ENCODE measurements at regions not wholly inside any gene's neighbourhood (a gene's known extent, or its start where the extent isn't known, plus 50 kb on each side); places are given as distances from the start of the nearest gene placed in this dataset.

- Histone ChIP-seq H3K27me3 (ENCODE audit: control insufficient read depth, insufficient read depth, low read length) (no peaks in the 10 kb centered on the region), H3K27ac (ENCODE audit: low read length) (no peak overlapping the region), H3K36me3 (ENCODE audit: control insufficient read depth, insufficient read depth, low read length) (no peaks in the 10 kb centered on the region), H3K4me3 (ENCODE audit: low read length) (no peak overlapping the region), H3K4me1 (ENCODE audit: control insufficient read depth, insufficient read depth, low read length) (no peaks in the 10 kb centered on the region), H3K9me3 (ENCODE audit: control insufficient read depth, insufficient read depth, low read length) (no peaks in the 10 kb centered on the region)
- no peak for ATAC-seq
- H3K4me3 Mint-ChIP-seq: no peak overlapping the region
- H3K9me3 Mint-ChIP-seq: no peaks in the 10 kb centered on the region
- no peaks in the 10 kb centered on the region for H3K4me1 Mint-ChIP-seq
- intact Hi-C loops (cut with micrococcal nuclease): no loop called here
- no peak overlapping the region for H3K27ac Mint-ChIP-seq
- TF ChIP-seq CTCF (IDR thresholded peaks at IDR 0.05): no peak
- DNase-seq: no peak
- WGBS (ENCODE audit: insufficient coverage): 12% methylated on average over 9 of the region's 9 CpGs
- H3K36me3 Mint-ChIP-seq: no peaks in the 10 kb centered on the region
- H3K27me3 Mint-ChIP-seq (ENCODE audit: low read depth in 2 of 2): peaks cover 15 to 48% of the 10 kb centered on the region in 2 donors
Measured at GRCh38 chr5:10876006-10876744, 115.1 kb upstream of the DAP start.

- WGBS (ENCODE audit: insufficient coverage): 89% methylated on average over 10 of the region's 10 CpGs
- Histone ChIP-seq H3K27me3 (ENCODE audit: control insufficient read depth, insufficient read depth, low read length) (no peaks in the 10 kb centered on the region), H3K27ac (ENCODE audit: low read length) (no peak overlapping the region), H3K36me3 (ENCODE audit: control insufficient read depth, insufficient read depth, low read length) (no peaks in the 10 kb centered on the region), H3K4me3 (ENCODE audit: low read length) (no peak overlapping the region), H3K9me3 (ENCODE audit: control insufficient read depth, insufficient read depth, low read length) (no peaks in the 10 kb centered on the region), H3K4me1 (ENCODE audit: control insufficient read depth, insufficient read depth, low read length) (no peaks in the 10 kb centered on the region)
- intact Hi-C loops (cut with micrococcal nuclease): no loop called here
- no peaks in the 10 kb centered on the region for H3K36me3 Mint-ChIP-seq
- DNase-seq: no peak
- H3K27me3 Mint-ChIP-seq (ENCODE audit: low read depth in 2 of 2): peaks cover 18 to 46% of the 10 kb centered on the region in 2 donors
- no peaks in the 10 kb centered on the region for H3K9me3 Mint-ChIP-seq
- H3K27ac Mint-ChIP-seq: no peak overlapping the region
- ATAC-seq: no peak
- H3K4me3 Mint-ChIP-seq: no peak overlapping the region
- no peak for TF ChIP-seq CTCF (IDR thresholded peaks at IDR 0.05)
- no peaks in the 10 kb centered on the region for H3K4me1 Mint-ChIP-seq
Measured at GRCh38 chr5:10875201-10875768, 114.3 kb upstream of the DAP start.

- Mint-ChIP-seq H3K27me3 (ENCODE audit: low read depth in 2 of 2) (peaks cover 18 to 43% of the 10 kb centered on the region in 2 donors), H3K36me3 (no peaks in the 10 kb centered on the region), H3K4me3 (no peak overlapping the region), H3K9me3 (no peaks in the 10 kb centered on the region), H3K4me1 (no peaks in the 10 kb centered on the region), H3K27ac (no peak overlapping the region)
- H3K27me3 ChIP-seq (ENCODE audit: control insufficient read depth, insufficient read depth, low read length): no peaks in the 10 kb centered on the region
- 89% methylated on average over 5 of the region's 7 CpGs for WGBS (ENCODE audit: insufficient coverage)
- TF ChIP-seq CTCF (IDR thresholded peaks at IDR 0.05): no peak
- DNase-seq (no peak), ATAC-seq (no peak)
- no peak overlapping the region for H3K4me3 ChIP-seq (ENCODE audit: low read length)
- no peak overlapping the region for H3K27ac ChIP-seq (ENCODE audit: low read length)
- no peaks in the 10 kb centered on the region for H3K9me3 ChIP-seq (ENCODE audit: control insufficient read depth, insufficient read depth, low read length)
- intact Hi-C loops (cut with micrococcal nuclease): no loop called here
- no peaks in the 10 kb centered on the region for H3K36me3 ChIP-seq (ENCODE audit: control insufficient read depth, insufficient read depth, low read length)
- no peaks in the 10 kb centered on the region for H3K4me1 ChIP-seq (ENCODE audit: control insufficient read depth, insufficient read depth, low read length)
Measured at GRCh38 chr5:10874541-10874940, 113.5 kb upstream of the DAP start.

GRCh38 chr5:10870791-10871190 lies 109.8 kb upstream of the DAP start:
- H3K4me3 ChIP-seq (ENCODE audit: low read length): no peak overlapping the region
- H3K36me3 Mint-ChIP-seq: no peaks in the 10 kb centered on the region
- H3K9me3 ChIP-seq (ENCODE audit: control insufficient read depth, insufficient read depth, low read length): no peaks in the 10 kb centered on the region
- H3K27me3 Mint-ChIP-seq (ENCODE audit: low read depth in 2 of 2): peaks cover 10 to 30% of the 10 kb centered on the region in 2 donors
- H3K27me3 ChIP-seq (ENCODE audit: control insufficient read depth, insufficient read depth, low read length): no peaks in the 10 kb centered on the region
- ATAC-seq: no peak
- no peaks in the 10 kb centered on the region for H3K4me1 Mint-ChIP-seq
- no peak overlapping the region for H3K4me3 Mint-ChIP-seq
- H3K9me3 Mint-ChIP-seq: no peaks in the 10 kb centered on the region
- no peak overlapping the region for H3K27ac ChIP-seq (ENCODE audit: low read length)
- TF ChIP-seq CTCF (IDR thresholded peaks at IDR 0.05): no peak
- DNase-seq: no peak
- H3K4me1 ChIP-seq (ENCODE audit: control insufficient read depth, insufficient read depth, low read length): no peaks in the 10 kb centered on the region
- intact Hi-C loops (cut with micrococcal nuclease): no loop called here
- no peaks in the 10 kb centered on the region for H3K36me3 ChIP-seq (ENCODE audit: control insufficient read depth, insufficient read depth, low read length)
- H3K27ac Mint-ChIP-seq: no peak overlapping the region
- 97% methylated on average over 11 of the region's 11 CpGs for WGBS (ENCODE audit: insufficient coverage)
